ENCODE measurements at regions not wholly inside any gene's neighbourhood (a gene's known extent, or its start where the extent isn't known, plus 50 kb on each side); places are given as distances from the start of the nearest gene placed in this dataset.
"Not testable (repeated sequence)": the region's sequence is repeated elsewhere in the genome, so short reads cannot be mapped to it uniquely, and the experiment has no call there.

- WGBS, result 86% methylated on average over 11 of the region's 11 CpGs
- not testable (repeated sequence) for H3K4me1 ChIP-seq (ENCODE audit: control insufficient read depth in 4 of 4, insufficient read depth in 4 of 4, low read length in 3 of 4); H3K9me3 ChIP-seq (ENCODE audit: control insufficient read depth in 4 of 4, low read length in 3 of 4)
These were observed 56.7 kb upstream of the VPREB1 start for GRCh38 chr22:22187863-22188262.

GRCh38 chr22:22187299-22187698 lies 57.3 kb upstream of the VPREB1 start:
- DNase-seq (ENCODE audit: low spot score), result no peak
- H3K4me3 ChIP-seq (ENCODE audit: low read depth in 1 of 3, low read length in 3 of 3), result no peak overlapping the region
- no peaks in the 10 kb centered on the region for H3K36me3 ChIP-seq (ENCODE audit: control insufficient read depth in 4 of 4, insufficient read depth in 3 of 4, low read depth in 1 of 4, low read length in 3 of 4)
- H3K4me1 ChIP-seq (ENCODE audit: control insufficient read depth in 4 of 4, insufficient read depth in 4 of 4, low read length in 3 of 4), result no peaks in the 10 kb centered on the region
- no peaks in the 10 kb centered on the region for H3K9me3 ChIP-seq (ENCODE audit: control insufficient read depth in 4 of 4, low read length in 3 of 4)
- H3K27ac ChIP-seq (ENCODE audit: low read depth in 1 of 2, low read length in 2 of 2), result no peak overlapping the region
- no peak for TF ChIP-seq RAD21 (IDR thresholded peaks at IDR 0.05)
- no peak for TF ChIP-seq ATF3 (IDR thresholded peaks at IDR 0.05)
- no peak for TF ChIP-seq HNF4A (conservative IDR thresholded peaks at IDR 0.05)
- no peak for TF ChIP-seq NR2F2 (IDR thresholded peaks at IDR 0.05)
- TF ChIP-seq YY1 (IDR thresholded peaks at IDR 0.05), result no peak
- TF ChIP-seq MAX (IDR thresholded peaks at IDR 0.05), result no peak
- TF ChIP-seq HNF4G (IDR thresholded peaks at IDR 0.05), result no peak
- peaks cover 0 to 10% (median 0%) of the 10 kb centered on the region in 4 donors for H3K27me3 ChIP-seq (ENCODE audit: control insufficient read depth in 4 of 4, insufficient read depth in 4 of 4, low read length in 3 of 4)
- H3K9ac ChIP-seq (ENCODE audit: low read depth in 1 of 2, low read length in 2 of 2), result no peak overlapping the region
- 55% methylated on average over 3 of the region's 3 CpGs for WGBS

More at GRCh38 chr22:22187863-22188262, 56.7 kb upstream of the VPREB1 start:
- not testable (repeated sequence) for DNase-seq (ENCODE audit: low spot score); H3K9ac ChIP-seq (ENCODE audit: low read depth in 1 of 2, low read length in 2 of 2); H3K27me3 ChIP-seq (ENCODE audit: control insufficient read depth in 4 of 4, insufficient read depth in 4 of 4, low read length in 3 of 4); H3K36me3 ChIP-seq (ENCODE audit: control insufficient read depth in 4 of 4, insufficient read depth in 3 of 4, low read depth in 1 of 4, low read length in 3 of 4); H3K4me3 ChIP-seq (ENCODE audit: low read depth in 1 of 3, low read length in 3 of 3); H3K27ac ChIP-seq (ENCODE audit: low read depth in 1 of 2, low read length in 2 of 2)

- H3K27ac ChIP-seq (ENCODE audit: low read depth in 1 of 2, low read length in 2 of 2), result no peak overlapping the region
- peaks cover 0 to 10% (median 0%) of the 10 kb centered on the region in 4 donors for H3K27me3 ChIP-seq (ENCODE audit: control insufficient read depth in 4 of 4, insufficient read depth in 4 of 4, low read length in 3 of 4)
- no peak overlapping the region for H3K9ac ChIP-seq (ENCODE audit: low read depth in 1 of 2, low read length in 2 of 2)
- WGBS, result 59% methylated on average over 5 of the region's 5 CpGs
- DNase-seq (ENCODE audit: low spot score), result no peak
- H3K9me3 ChIP-seq (ENCODE audit: control insufficient read depth in 4 of 4, low read length in 3 of 4), result no peaks in the 10 kb centered on the region
- no peak for TF ChIP-seq NR2F2 (IDR thresholded peaks at IDR 0.05)
- TF ChIP-seq REST (IDR thresholded peaks at IDR 0.05), result no peak
- H3K4me1 ChIP-seq (ENCODE audit: control insufficient read depth in 4 of 4, insufficient read depth in 4 of 4, low read length in 3 of 4), result no peaks in the 10 kb centered on the region
- H3K36me3 ChIP-seq (ENCODE audit: control insufficient read depth in 4 of 4, insufficient read depth in 3 of 4, low read depth in 1 of 4, low read length in 3 of 4), result no peaks in the 10 kb centered on the region
- no peak overlapping the region for H3K4me3 ChIP-seq (ENCODE audit: low read depth in 1 of 3, low read length in 3 of 3)
These were observed 58.6 kb upstream of the VPREB1 start for GRCh38 chr22:22185844-22186499.

GRCh38 chr22:22185217-22185616 lies 59.4 kb upstream of the VPREB1 start:
- peaks cover 0 to 15% (median 0%) of the 10 kb centered on the region in 4 donors for H3K27me3 ChIP-seq (ENCODE audit: control insufficient read depth in 4 of 4, insufficient read depth in 4 of 4, low read length in 3 of 4)
- no peaks in the 10 kb centered on the region for H3K36me3 ChIP-seq (ENCODE audit: control insufficient read depth in 4 of 4, insufficient read depth in 3 of 4, low read depth in 1 of 4, low read length in 3 of 4)
- H3K4me1 ChIP-seq (ENCODE audit: control insufficient read depth in 4 of 4, insufficient read depth in 4 of 4, low read length in 3 of 4), result no peaks in the 10 kb centered on the region
- H3K9me3 ChIP-seq (ENCODE audit: control insufficient read depth in 4 of 4, low read length in 3 of 4), result no peaks in the 10 kb centered on the region
- H3K27ac ChIP-seq (ENCODE audit: low read depth in 1 of 2, low read length in 2 of 2), result no peak overlapping the region
- DNase-seq (ENCODE audit: low spot score), result no peak
- H3K9ac ChIP-seq (ENCODE audit: low read depth in 1 of 2, low read length in 2 of 2), result no peak overlapping the region
- 55% methylated on average over 3 of the region's 3 CpGs for WGBS
- H3K4me3 ChIP-seq (ENCODE audit: low read depth in 1 of 3, low read length in 3 of 3), result no peak overlapping the region
- TF ChIP-seq ZBTB33 (IDR thresholded peaks at IDR 0.05) (no peak), NR2F2 (IDR thresholded peaks at IDR 0.05) (no peak), JUND (IDR thresholded peaks at IDR 0.05) (no peak), SP1 (IDR thresholded peaks at IDR 0.05) (no peak), RAD21 (IDR thresholded peaks at IDR 0.05) (no peak), YY1 (IDR thresholded peaks at IDR 0.05) (no peak), RXRA (IDR thresholded peaks at IDR 0.05) (no peak), FOXA1 (IDR thresholded peaks at IDR 0.05) (no peak), GABPA (IDR thresholded peaks at IDR 0.05 in 1 of 2, conservative IDR thresholded peaks at IDR 0.05 in 1 of 2) (no peak), ATF3 (IDR thresholded peaks at IDR 0.05) (no peak), MAX (IDR thresholded peaks at IDR 0.05) (no peak), FOXA2 (IDR thresholded peaks at IDR 0.05) (no peak)
